ENCODE measurements at regions not wholly inside any gene's neighbourhood (a gene's known extent, or its start where the extent isn't known, plus 50 kb on each side); places are given as distances from the start of the nearest gene placed in this dataset.

GRCh38 chr10:123470336-123470921, 195.7 kb upstream of the GPR26 start:
- FAIRE-seq: no peak
- H3K9me3 ChIP-seq (replicated peaks; ENCODE audit: control insufficient read depth, insufficient read depth, low read depth, low read length): no peaks in the 10 kb centered on the region
- TF ChIP-seq COPS2 (conservative IDR thresholded peaks at IDR 0.05) (no peak), CREB3 (tag; conservative IDR thresholded peaks at IDR 0.05; ENCODE audit: low read depth) (no peak), TGIF2 (CRISPR knock-in tag; IDR thresholded peaks at IDR 0.05) (no peak), SUPT5H (IDR thresholded peaks at IDR 0.05) (no peak), NR2C1 (IDR thresholded peaks at IDR 0.05) (no peak), NR2C1 (tag; IDR thresholded peaks at IDR 0.05) (no peak), PKNOX1 (IDR thresholded peaks at IDR 0.05) (no peak), IRF2 (CRISPR knock-in tag; IDR thresholded peaks at IDR 0.05) (no peak), CUX1 (CRISPR knock-in tag; IDR thresholded peaks at IDR 0.05) (no peak), ZNF316 (IDR thresholded peaks at IDR 0.05) (no peak), ZNF655 (CRISPR knock-in tag; IDR thresholded peaks at IDR 0.05) (no peak), FOXP1 (CRISPR knock-in tag; IDR thresholded peaks at IDR 0.05) (no peak)

More at GRCh38 chr10:123470336-123470921, 195.7 kb upstream of the GPR26 start:
- Histone ChIP-seq H3K4me2 (ENCODE audit: insufficient read depth, low read length) (no peak overlapping the region), H3K4me3 (no peak overlapping the region), H4K20me1 (replicated peaks; ENCODE audit: control insufficient read depth, insufficient read depth, low read length) (no peaks in the 10 kb centered on the region), H3K36me3 (ENCODE audit: control insufficient read depth, insufficient read depth, low read length) (no peaks in the 10 kb centered on the region), H3K9ac (ENCODE audit: insufficient read depth in 1 of 2, low read depth in 2 of 2, low read length in 2 of 2) (no peak overlapping the region), H2AFZ (ENCODE audit: low read depth, low read length) (no peak overlapping the region), H3K4me1 (replicated peaks in 1 of 2; ENCODE audit: control insufficient read depth in 2 of 2, insufficient read depth in 2 of 2, low read length in 2 of 2) (no peaks in the 10 kb centered on the region; a peak in 1 of 5 replicates), H3K79me2 (ENCODE audit: control insufficient read depth, insufficient read depth, low read length) (no peaks in the 10 kb centered on the region), H3K27ac (ENCODE audit: extremely low read depth, low read depth, low read length) (no peak overlapping the region), H3K27me3 (ENCODE audit: control insufficient read depth in 2 of 2, insufficient read depth in 2 of 2, low read length in 2 of 2) (no peaks in the 10 kb centered on the region; a peak in 1 of 5 replicates), H3K9me1 (ENCODE audit: control insufficient read depth, insufficient read depth, low read length) (no peaks in the 10 kb centered on the region)
- BruUV-seq (replicated peaks): no TSS peak
- intact Hi-C loops (cut with micrococcal nuclease): no loop called here
- no peak for ATAC-seq
- POLR2A ChIA-PET: no interaction called here
- CTCF ChIA-PET (ENCODE audit: low intra/inter-chr PET ratio): no interaction called here
- in situ Hi-C loops (cut with MboI): no loop called here
- WGBS (ENCODE audit: insufficient coverage, low coverage, missing lambda C conversion rate): 2% methylated on average over 6 of the region's 7 CpGs
- no peak for DNase-seq (ENCODE audit: extremely low read depth in 1 of 4, low spot score in 3 of 4)
